ENCODE measurements at regions not wholly inside any gene's neighbourhood (a gene's known extent, or its start where the extent isn't known, plus 50 kb on each side); places are given as distances from the start of the nearest gene placed in this dataset.
A peak's percentile ranks its signal among the peaks of the same experiment; 100 is the strongest.

DNA sequence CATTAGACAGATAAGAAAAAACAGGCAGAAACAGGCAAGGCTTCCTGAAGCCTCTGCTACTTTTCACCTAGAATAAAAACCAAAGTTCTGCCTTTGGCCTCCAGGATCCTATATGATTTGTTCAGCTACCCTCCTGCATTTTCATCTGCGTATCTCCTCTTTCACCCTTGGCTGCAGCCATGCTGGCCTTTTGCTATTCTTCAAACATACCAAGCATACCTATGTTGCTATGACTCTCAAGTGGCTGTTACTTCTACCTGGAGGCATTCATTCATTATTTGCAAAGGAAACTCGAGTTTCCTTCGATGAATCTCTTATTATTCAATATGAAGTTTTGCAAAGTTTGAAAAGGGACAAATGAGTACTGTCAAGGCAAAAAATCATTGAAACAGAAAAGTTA is 106.4 kb upstream of the HNMT start:
- no peaks in the 10 kb centered on the region for H3K9me3 ChIP-seq
- H3K4me3 ChIP-seq: no peak overlapping the region
- DNase-seq (ENCODE audit: low spot score in 2 of 2): no peak
- 50% methylated on average over 3 of the region's 3 CpGs for WGBS
- no peaks in the 10 kb centered on the region for H3K27me3 ChIP-seq
- no peaks in the 10 kb centered on the region for H3K4me1 ChIP-seq
- no peaks in the 10 kb centered on the region for H3K36me3 ChIP-seq
- no peak overlapping the region for H3K27ac ChIP-seq
- no peak for TF ChIP-seq EP300 (IDR thresholded peaks at IDR 0.05)
- no peak for TF ChIP-seq POLR2A (IDR thresholded peaks at IDR 0.05)

GRCh38 chr2:137862651-137863050 is 101.6 kb upstream of the HNMT start:
- H3K4me3 ChIP-seq: no peak overlapping the region
- no peaks in the 10 kb centered on the region for H3K36me3 ChIP-seq
- H3K27me3 ChIP-seq: no peaks in the 10 kb centered on the region
- H3K27ac ChIP-seq: no peak overlapping the region
- TF ChIP-seq POLR2A (IDR thresholded peaks at IDR 0.05) (no peak), POLR2AphosphoS5 (IDR thresholded peaks at IDR 0.05) (no peak), EP300 (IDR thresholded peaks at IDR 0.05) (no peak)
- TF ChIP-seq, protein P1, sequence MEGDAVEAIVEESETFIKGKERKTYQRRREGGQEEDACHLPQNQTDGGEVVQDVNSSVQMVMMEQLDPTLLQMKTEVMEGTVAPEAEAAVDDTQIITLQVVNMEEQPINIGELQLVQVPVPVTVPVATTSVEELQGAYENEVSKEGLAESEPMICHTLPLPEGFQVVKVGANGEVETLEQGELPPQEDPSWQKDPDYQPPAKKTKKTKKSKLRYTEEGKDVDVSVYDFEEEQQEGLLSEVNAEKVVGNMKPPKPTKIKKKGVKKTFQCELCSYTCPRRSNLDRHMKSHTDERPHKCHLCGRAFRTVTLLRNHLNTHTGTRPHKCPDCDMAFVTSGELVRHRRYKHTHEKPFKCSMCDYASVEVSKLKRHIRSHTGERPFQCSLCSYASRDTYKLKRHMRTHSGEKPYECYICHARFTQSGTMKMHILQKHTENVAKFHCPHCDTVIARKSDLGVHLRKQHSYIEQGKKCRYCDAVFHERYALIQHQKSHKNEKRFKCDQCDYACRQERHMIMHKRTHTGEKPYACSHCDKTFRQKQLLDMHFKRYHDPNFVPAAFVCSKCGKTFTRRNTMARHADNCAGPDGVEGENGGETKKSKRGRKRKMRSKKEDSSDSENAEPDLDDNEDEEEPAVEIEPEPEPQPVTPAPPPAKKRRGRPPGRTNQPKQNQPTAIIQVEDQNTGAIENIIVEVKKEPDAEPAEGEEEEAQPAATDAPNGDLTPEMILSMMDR (IDR thresholded peaks at IDR 0.05): no peak
- no peak for DNase-seq (ENCODE audit: low spot score in 2 of 2)
- no peaks in the 10 kb centered on the region for H3K9me3 ChIP-seq
- no peaks in the 10 kb centered on the region for H3K4me1 ChIP-seq
- WGBS: 70% methylated on average over 2 of the region's 2 CpGs

DNA sequence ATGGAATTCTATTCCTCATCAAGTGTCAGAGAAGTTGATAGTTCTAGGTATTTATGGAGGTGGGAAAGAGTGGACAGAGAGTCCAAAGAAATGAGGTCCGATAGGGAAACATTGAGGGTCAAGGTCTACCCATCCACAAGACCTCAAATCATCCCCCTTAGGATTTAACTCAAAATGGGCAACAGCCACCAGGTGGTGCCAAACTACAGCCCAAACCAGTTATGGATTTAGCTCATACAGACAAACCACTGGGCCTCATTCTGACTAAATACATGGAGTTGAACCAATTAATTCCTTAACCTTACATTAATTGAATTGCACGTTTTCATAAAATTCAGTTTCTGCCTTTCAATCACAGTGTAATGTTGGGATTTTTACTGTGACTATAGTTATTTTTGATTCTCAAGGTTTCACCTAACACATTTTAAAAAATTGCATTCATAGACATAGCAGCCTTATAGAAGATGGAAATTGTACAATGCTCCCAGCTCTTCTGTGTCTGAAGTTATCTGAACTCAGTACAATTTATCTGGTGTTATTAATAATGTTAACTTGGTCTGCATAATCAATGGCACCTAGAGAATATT is 98.2 kb upstream of the HNMT start:
- 34% methylated on average over 2 of the region's 2 CpGs for WGBS
- no peak for DNase-seq (ENCODE audit: low spot score in 2 of 2)

DNA sequence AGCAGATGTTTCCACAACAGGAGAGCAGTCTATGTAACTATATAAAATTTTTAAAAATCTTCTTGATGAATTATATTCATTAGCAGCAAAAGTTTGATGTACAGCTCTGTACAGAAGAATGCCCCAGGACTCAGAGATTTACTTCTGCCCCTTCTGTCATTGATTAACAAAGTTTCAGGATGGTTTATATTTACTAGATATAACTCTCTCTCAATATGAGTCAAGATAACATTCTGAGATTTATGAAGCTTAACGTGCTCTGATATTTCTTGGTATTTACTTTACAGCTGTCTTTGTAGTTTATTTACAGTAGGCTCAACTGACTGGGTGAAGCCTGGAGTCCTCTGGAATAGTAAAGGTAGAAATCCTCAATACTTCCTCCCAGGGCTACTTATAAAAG is 93.6 kb upstream of the HNMT start:
- Histone ChIP-seq H3K4me1 (no peaks in the 10 kb centered on the region), H3K36me3 (no peaks in the 10 kb centered on the region), H3K9me3 (no peaks in the 10 kb centered on the region), H3K4me3 (no peak overlapping the region), H3K27me3 (no peaks in the 10 kb centered on the region), H3K27ac (no peak overlapping the region)
- 26% methylated on average over 1 of the region's 1 CpG for WGBS
- no peak for DNase-seq (ENCODE audit: low spot score in 2 of 2)
- TF ChIP-seq POLR2A (IDR thresholded peaks at IDR 0.05) (no peak), POLR2AphosphoS5 (IDR thresholded peaks at IDR 0.05) (no peak), EP300 (IDR thresholded peaks at IDR 0.05) (no peak)
- TF ChIP-seq, protein P1 (IDR thresholded peaks at IDR 0.05): no peak

More for the DNA sequence above, 98.2 kb upstream of the HNMT start:
- H3K4me3 ChIP-seq: no peak overlapping the region
- no peak overlapping the region for H3K27ac ChIP-seq
- no peaks in the 10 kb centered on the region for H3K4me1 ChIP-seq
- H3K27me3 ChIP-seq: no peaks in the 10 kb centered on the region
- no peaks in the 10 kb centered on the region for H3K9me3 ChIP-seq
- TF ChIP-seq POLR2AphosphoS5 (IDR thresholded peaks at IDR 0.05): no peak
- no peak for TF ChIP-seq EP300 (IDR thresholded peaks at IDR 0.05)
- TF ChIP-seq, protein P1 (IDR thresholded peaks at IDR 0.05): peak in 1 of 2 donors; percentile 22
- TF ChIP-seq POLR2A (IDR thresholded peaks at IDR 0.05): no peak
- no peaks in the 10 kb centered on the region for H3K36me3 ChIP-seq

- no peaks in the 10 kb centered on the region for H3K4me1 ChIP-seq
- no peak overlapping the region for H3K27ac ChIP-seq
- no peak overlapping the region for H3K4me3 ChIP-seq
- no peaks in the 10 kb centered on the region for H3K27me3 ChIP-seq
- TF ChIP-seq POLR2A (IDR thresholded peaks at IDR 0.05): no peak
- TF ChIP-seq POLR2AphosphoS5 (IDR thresholded peaks at IDR 0.05): no peak
- TF ChIP-seq EP300 (IDR thresholded peaks at IDR 0.05): no peak
- TF ChIP-seq, protein P1 (IDR thresholded peaks at IDR 0.05): no peak
- no peaks in the 10 kb centered on the region for H3K9me3 ChIP-seq
- no peaks in the 10 kb centered on the region for H3K36me3 ChIP-seq
- 93% methylated on average over 4 of the region's 4 CpGs for WGBS
- DNase-seq (ENCODE audit: low spot score in 2 of 2): no peak
Measured at GRCh38 chr2:137872577-137872976, 91.7 kb upstream of the HNMT start.
